Astrocyte (in vitro differentiated cells and primary cell): ENCODE measurements at regions not wholly inside any gene's neighbourhood (a gene's known extent, or its start where the extent isn't known, plus 50 kb on each side); places are given as distances from the start of the nearest gene placed in this dataset.

Experiments
- CTCF ChIP-seq: IDR thresholded peaks from 2 replicates; pipeline ENCODE4 v1.5.1; 2011; ENCODE audit warnings: low read depth, mild to moderate bottlenecking, inconsistent platforms, low read length, moderate library complexity; ENCODE audit not compliant: insufficient read depth
- EZH2 ChIP-seq: IDR thresholded peaks from 2 replicates; pipeline ENCODE4 v1.6.1; 2012; ENCODE audit warnings: mild to moderate bottlenecking, low read length, inconsistent platforms; ENCODE audit not compliant: insufficient read depth

- TF ChIP-seq CTCF (no peak), EZH2 (no peak)
Measured at GRCh38 chr5:50564079-50564478, 102.4 kb upstream of the PARP8 start.
